Astrocyte (in vitro differentiated cells and primary cell): ENCODE measurements at regions not wholly inside any gene's neighbourhood (a gene's known extent, or its start where the extent isn't known, plus 50 kb on each side); places are given as distances from the start of the nearest gene placed in this dataset.

Experiments used
- DNase-seq: peaks from one replicate; pipeline ENCODE4 v3.0.0-alpha.2; 2010; ENCODE audit warnings: low read depth
- FAIRE-seq: peaks from 2 replicates; lab custom pipeline; 2011; peaks lifted over from hg19 to GRCh38; lab: Jason Lieb, UNC
- H2AFZ ChIP-seq: 2 replicates; pipeline ENCODE4 v1.6.0; 2012; ENCODE audit warnings: low read depth, low read length, inconsistent platforms
- H3K27ac ChIP-seq: 2 replicates; pipeline ENCODE4 v1.5.1; 2011; ENCODE audit warnings: low read depth, low read length, inconsistent platforms
- H3K27me3 ChIP-seq: 2 replicates; pipeline ENCODE4 v1.6.0; 2011; ENCODE audit warnings: low read length, inconsistent platforms; ENCODE audit not compliant: insufficient read depth
- H3K36me3 ChIP-seq: 2 replicates; pipeline ENCODE4 v1.5.1; 2011; ENCODE audit warnings: low read length, inconsistent platforms; ENCODE audit not compliant: insufficient read depth
- H3K4me1 ChIP-seq: 2 replicates; pipeline ENCODE4 v1.5.1; 2011; ENCODE audit warnings: low read length, inconsistent platforms; ENCODE audit not compliant: insufficient read depth
- H3K4me2 ChIP-seq: 2 replicates; pipeline ENCODE4 v1.6.0; 2012; ENCODE audit warnings: low read length, inconsistent platforms
- H3K4me3 ChIP-seq: 2 replicates; pipeline ENCODE4 v1.5.1; 2011; ENCODE audit warnings: low read depth, mild to moderate bottlenecking, low read length, inconsistent platforms; ENCODE audit not compliant: insufficient read depth
- H3K79me2 ChIP-seq: 2 replicates; pipeline ENCODE4 v1.6.0; 2012; ENCODE audit warnings: mild to moderate bottlenecking, low read length, inconsistent platforms; ENCODE audit not compliant: insufficient read depth
- H3K9ac ChIP-seq: 2 replicates; pipeline ENCODE4 v1.6.0; 2012; ENCODE audit warnings: mild to moderate bottlenecking, low read length, inconsistent platforms
- H3K9me3 ChIP-seq: 2 replicates; pipeline ENCODE4 v1.5.1; 2012; ENCODE audit warnings: low read depth, mild to moderate bottlenecking, low read length, inconsistent platforms; ENCODE audit not compliant: insufficient read depth
- H4K20me1 ChIP-seq: 2 replicates; pipeline ENCODE4 v1.6.0; 2012; ENCODE audit warnings: low read length, inconsistent platforms; ENCODE audit not compliant: insufficient read depth
- H3K27ac Mint-ChIP-seq: one replicate; pipeline ENCODE4 v1.8.0; 2021; ENCODE audit warnings: mild to moderate bottlenecking, mixed read lengths; ENCODE audit not compliant: unreplicated experiment
- H3K27me3 Mint-ChIP-seq: one replicate; pipeline ENCODE4 v1.8.0; 2021; ENCODE audit warnings: low read depth, mixed read lengths; ENCODE audit not compliant: unreplicated experiment
- H3K36me3 Mint-ChIP-seq: one replicate; pipeline ENCODE4 v1.8.0; 2021; ENCODE audit warnings: low read depth, mixed read lengths; ENCODE audit not compliant: unreplicated experiment
- H3K4me1 Mint-ChIP-seq: one replicate; pipeline ENCODE4 v1.8.0; 2021; ENCODE audit warnings: low read depth, mixed read lengths; ENCODE audit not compliant: unreplicated experiment
- H3K4me3 Mint-ChIP-seq: one replicate; pipeline ENCODE4 v1.8.0; 2021; ENCODE audit warnings: mild to moderate bottlenecking, moderate library complexity, mixed read lengths; ENCODE audit not compliant: unreplicated experiment
- H3K9me3 Mint-ChIP-seq: one replicate; pipeline ENCODE4 v1.8.0; 2021; ENCODE audit warnings: mild to moderate bottlenecking, mixed read lengths; ENCODE audit not compliant: unreplicated experiment
- CTCF ChIP-seq: IDR thresholded peaks from 2 replicates; pipeline ENCODE4 v1.5.1; 2011; ENCODE audit warnings: low read depth, mild to moderate bottlenecking, inconsistent platforms, low read length, moderate library complexity; ENCODE audit not compliant: insufficient read depth
- EZH2 ChIP-seq: IDR thresholded peaks from 2 replicates; pipeline ENCODE4 v1.6.1; 2012; ENCODE audit warnings: mild to moderate bottlenecking, low read length, inconsistent platforms; ENCODE audit not compliant: insufficient read depth

DNA sequence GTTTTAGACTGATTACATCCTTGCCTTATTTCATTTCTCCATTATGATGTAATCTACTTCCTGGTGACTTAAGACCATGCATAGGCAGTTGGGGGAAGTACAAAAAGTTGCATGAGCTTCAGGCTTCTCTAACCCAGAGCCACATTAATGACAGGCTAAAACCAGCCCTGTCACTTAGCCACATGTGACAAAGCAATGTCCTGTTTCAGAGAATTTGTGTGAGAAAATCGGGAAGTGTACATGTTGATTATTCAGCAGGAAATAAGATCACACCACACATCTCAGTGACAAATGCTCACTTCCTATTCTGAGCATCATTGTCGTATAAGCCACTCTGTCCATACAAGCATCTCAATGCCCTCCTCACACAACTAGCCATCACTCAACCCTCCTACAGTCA, 98.5 kb upstream of the MAGEB16 start:
- Mint-ChIP-seq H3K4me1 (no peaks in the 10 kb centered on the region), H3K27ac (no peak overlapping the region), H3K4me3 (no peak overlapping the region), H3K9me3 (peaks cover 2% of the 10 kb centered on the region), H3K27me3 (no peaks in the 10 kb centered on the region), H3K36me3 (no peaks in the 10 kb centered on the region)
- Histone ChIP-seq H3K4me2 (no peak overlapping the region), H2AFZ (no peak overlapping the region), H3K4me3 (no peak overlapping the region), H4K20me1 (no peaks in the 10 kb centered on the region), H3K4me1 (no peaks in the 10 kb centered on the region), H3K79me2 (no peaks in the 10 kb centered on the region), H3K9me3 (no peaks in the 10 kb centered on the region), H3K36me3 (no peaks in the 10 kb centered on the region), H3K9ac (no peak overlapping the region), H3K27me3 (no peaks in the 10 kb centered on the region), H3K27ac (no peak overlapping the region)
- DNase-seq: no peak
- FAIRE-seq: peak; percentile 73
- TF ChIP-seq EZH2 (no peak), CTCF (no peak)

DNA sequence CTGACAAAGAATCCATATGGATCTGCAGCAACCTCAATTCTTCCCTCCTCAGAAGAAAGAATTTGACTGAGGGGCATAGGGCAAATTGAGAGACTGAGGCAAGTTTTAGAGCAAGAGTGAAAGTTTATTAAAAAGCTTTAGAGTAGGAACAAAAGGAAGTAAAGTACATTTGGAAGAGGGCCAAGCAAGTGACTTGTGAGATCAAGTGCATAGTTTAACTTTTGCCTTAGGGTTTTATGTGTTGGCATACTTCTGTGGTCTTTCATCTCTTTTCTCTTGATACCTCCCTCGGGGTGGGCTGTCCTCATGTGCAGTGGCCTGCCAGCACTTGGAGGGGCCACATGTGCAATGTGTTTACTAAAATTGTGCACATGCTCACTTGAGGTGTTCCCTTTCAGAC, 98.0 kb upstream of the MAGEB16 start:
- Mint-ChIP-seq H3K4me1 (no peaks in the 10 kb centered on the region), H3K9me3 (peaks cover 2% of the 10 kb centered on the region), H3K4me3 (no peak overlapping the region), H3K27ac (no peak overlapping the region), H3K36me3 (no peaks in the 10 kb centered on the region), H3K27me3 (no peaks in the 10 kb centered on the region)
- Histone ChIP-seq H4K20me1 (no peaks in the 10 kb centered on the region), H3K4me3 (no peak overlapping the region), H2AFZ (no peak overlapping the region), H3K4me2 (no peak overlapping the region), H3K9ac (no peak overlapping the region), H3K9me3 (no peaks in the 10 kb centered on the region), H3K27me3 (no peaks in the 10 kb centered on the region), H3K36me3 (no peaks in the 10 kb centered on the region), H3K4me1 (no peaks in the 10 kb centered on the region), H3K79me2 (no peaks in the 10 kb centered on the region), H3K27ac (no peak overlapping the region)
- FAIRE-seq (no peak), DNase-seq (no peak)
- TF ChIP-seq CTCF: no peak
- TF ChIP-seq EZH2: no peak

- H3K79me2 ChIP-seq: no peaks in the 10 kb centered on the region
- H3K4me1 Mint-ChIP-seq: peaks cover 12% of the 10 kb centered on the region
- no peaks in the 10 kb centered on the region for H3K9me3 ChIP-seq
- H3K9me3 Mint-ChIP-seq: no peaks in the 10 kb centered on the region
- no peaks in the 10 kb centered on the region for H3K36me3 Mint-ChIP-seq
- no peaks in the 10 kb centered on the region for H3K36me3 ChIP-seq
- no peak for TF ChIP-seq CTCF
- DNase-seq (peak; percentile 59), FAIRE-seq (peak; percentile 87)
- no peak overlapping the region for H3K4me3 Mint-ChIP-seq
- H4K20me1 ChIP-seq: no peaks in the 10 kb centered on the region
- no peaks in the 10 kb centered on the region for H3K27me3 ChIP-seq
- peak overlapping the region; percentile 38 for H3K27ac Mint-ChIP-seq
- H3K27ac ChIP-seq: peak overlapping the region; percentile 45
- no peaks in the 10 kb centered on the region for H3K27me3 Mint-ChIP-seq
- H3K9ac ChIP-seq: no peak overlapping the region
- no peak overlapping the region for H2AFZ ChIP-seq
- H3K4me3 ChIP-seq: no peak overlapping the region
- peaks cover 6% of the 10 kb centered on the region for H3K4me1 ChIP-seq
- H3K4me2 ChIP-seq: peak overlapping the region; percentile 19
These were observed 86.9 kb upstream of the MAGEB16 start for GRCh38 chrX:35711281-35711680.
